CD14-positive monocyte (primary cell): ENCODE measurements at regions not wholly inside any gene's neighbourhood (a gene's known extent, or its start where the extent isn't known, plus 50 kb on each side); places are given as distances from the start of the nearest gene placed in this dataset.

Source experiments
- DNase-seq, 3 donors: peaks; one replicate each; pipeline ENCODE4 v3.0.0-alpha.2; 2011 to 2022
- H2AFZ ChIP-seq: 2 replicates; pipeline ENCODE4 v1.6.0; 2012; ENCODE audit warnings: mild to moderate bottlenecking, low read depth, low read length, inconsistent platforms; ENCODE audit not compliant: insufficient read depth, poor library complexity, severe bottlenecking
- H3K27ac ChIP-seq, 2 donors: 1 replicate in 1 of 2; 2 replicates in 1 of 2; pipeline ENCODE4 v1.5.1; 2012 to 2013; ENCODE audit warnings: low read length in 2 of 2, control low read depth in 1 of 2, inconsistent platforms in 1 of 2, low read depth in 1 of 2, mild to moderate bottlenecking in 1 of 2
- H3K27me3 ChIP-seq, 2 donors: one replicate each; pipeline versions ENCODE4 v1.6.0 to v1.6.1; 2011 to 2013; ENCODE audit warnings: low read length in 2 of 2; ENCODE audit not compliant: control insufficient read depth in 2 of 2, insufficient read depth in 2 of 2
- H3K36me3 ChIP-seq, 2 donors: replicated peaks in 1 of 2; 1 replicate in 1 of 2; 2 replicates in 1 of 2; pipeline versions ENCODE4 v1.5.1 to v1.6.1; 2012 to 2013; ENCODE audit warnings: low read length in 2 of 2, control low read depth in 1 of 2, inconsistent platforms in 1 of 2, mild to moderate bottlenecking in 1 of 2; ENCODE audit not compliant: insufficient read depth in 2 of 2, control insufficient read depth in 1 of 2
- H3K4me1 ChIP-seq, 2 donors: 1 replicate in 1 of 2; 2 replicates in 1 of 2; pipeline versions ENCODE4 v1.5.1 to v1.6.1; 2012 to 2013; ENCODE audit warnings: low read length in 2 of 2, control low read depth in 1 of 2, inconsistent platforms in 1 of 2, mild to moderate bottlenecking in 1 of 2, moderate library complexity in 1 of 2; ENCODE audit not compliant: insufficient read depth in 2 of 2, control insufficient read depth in 1 of 2
- H3K4me2 ChIP-seq: replicated peaks from 2 replicates; pipeline ENCODE3; 2012; ENCODE audit warnings: low read length, moderate library complexity, mild to moderate bottlenecking; ENCODE audit not compliant: poor library complexity, severe bottlenecking; ENCODE audit errors: extremely low read depth
- H3K4me3 ChIP-seq, 3 experiments: fragments of 200-600 bp in 1 of 3; sonication (generic) in 1 of 3; replicated peaks in 1 of 3; 1 replicate in 2 of 3; 2 replicates in 1 of 3; pipeline ENCODE4 v1.5.1; 2011 to 2013; ENCODE audit warnings: low read length in 3 of 3, mild to moderate bottlenecking in 3 of 3, control low read depth in 2 of 3, low read depth in 2 of 3, inconsistent platforms in 1 of 3, moderate library complexity in 1 of 3
- H3K79me2 ChIP-seq: 2 replicates; pipeline ENCODE4 v1.6.0; 2012; ENCODE audit warnings: mild to moderate bottlenecking, control low read depth, inconsistent platforms, low read length, moderate library complexity; ENCODE audit not compliant: insufficient read depth
- H3K9ac ChIP-seq: 2 replicates; pipeline ENCODE4 v1.6.0; 2017; ENCODE audit warnings: low read length, mild to moderate bottlenecking; ENCODE audit not compliant: insufficient read depth, poor library complexity, severe bottlenecking
- H3K9me3 ChIP-seq, 2 donors: replicated peaks in 1 of 2; 1 replicate in 1 of 2; 2 replicates in 1 of 2; pipeline versions ENCODE4 v1.5.1 to v1.6.1; 2012 to 2013; ENCODE audit warnings: low read length in 2 of 2, control low read depth in 1 of 2; ENCODE audit not compliant: control insufficient read depth in 1 of 2, insufficient read depth in 1 of 2
- H4K20me1 ChIP-seq: 2 replicates; pipeline ENCODE4 v1.6.0; 2012; ENCODE audit warnings: mild to moderate bottlenecking, low read length, control low read depth, moderate library complexity; ENCODE audit not compliant: insufficient read depth
- H3K27ac Mint-ChIP-seq, 7 donors: one replicate each; pipeline ENCODE4 v1.8.0; 2020; ENCODE audit warnings: mild to moderate bottlenecking in 7 of 7, mixed read lengths in 7 of 7, moderate library complexity in 6 of 7, inconsistent platforms in 2 of 7
- H3K27me3 Mint-ChIP-seq, 3 donors: one replicate each; pipeline ENCODE4 v1.8.0; 2021 to 2022; ENCODE audit warnings: low read depth in 3 of 3, mild to moderate bottlenecking in 3 of 3, mixed read lengths in 3 of 3, moderate library complexity in 3 of 3, inconsistent platforms in 1 of 3
- H3K36me3 Mint-ChIP-seq, 2 donors: one replicate each; pipeline ENCODE4 v1.8.0; 2020; ENCODE audit warnings: mixed read lengths in 2 of 2, inconsistent platforms in 1 of 2, mild to moderate bottlenecking in 1 of 2
- H3K4me1 Mint-ChIP-seq: one replicate; pipeline ENCODE4 v1.8.0; 2020; ENCODE audit warnings: mild to moderate bottlenecking, mixed read lengths
- H3K4me3 Mint-ChIP-seq, 2 donors: one replicate each; pipeline ENCODE4 v1.8.0; 2020; ENCODE audit warnings: mild to moderate bottlenecking in 2 of 2, mixed read lengths in 2 of 2, moderate library complexity in 1 of 2
- H3K9me3 Mint-ChIP-seq, 7 donors: one replicate each; pipeline ENCODE4 v1.8.0; 2020 to 2022; ENCODE audit warnings: mixed read lengths in 7 of 7, mild to moderate bottlenecking in 6 of 7, moderate library complexity in 6 of 7, inconsistent platforms in 2 of 7
- WGBS: methylation state at CpG from one replicate; pipeline ENCODE4 v1.1.5; 2013; ENCODE audit warnings: missing lambda C conversion rate; ENCODE audit not compliant: insufficient coverage; 5-methylcytosine and 5-hydroxymethylcytosine counted together
- intact Hi-C, 2 donors: fragments of 100-400 bp; cut with micrococcal nuclease; formaldehyde crosslinking; loops; one replicate each; pipeline versions ENCODE4 v1.15.0 to v1.15.1; 2023
- TF ChIP-seq, protein P1 (sequence below): fragments of 200-600 bp; IDR thresholded peaks from one replicate; pipeline ENCODE4 v1.8.0; 2022; ENCODE audit warnings: antibody characterized with exemption, mild to moderate bottlenecking

GRCh38 chr1:29641921-29642320 lies 405.6 kb downstream of the PTPRU start:
- intact Hi-C loops: no loop called here
- WGBS: 71% methylated on average over 1 of the region's 3 CpGs
- H3K9me3 Mint-ChIP-seq: peaks cover 0 to 4% (median 0%) of the 10 kb centered on the region in 7 donors

GRCh38 chr1:29640428-29640785 lies 404.1 kb downstream of the PTPRU start:
- intact Hi-C loops: no loop called here
- Mint-ChIP-seq H3K36me3 (no peaks in the 10 kb centered on the region), H3K27me3 (peaks cover 2 to 11% (median 4%) of the 10 kb centered on the region in 3 donors), H3K4me3 (no peak overlapping the region), H3K4me1 (no peaks in the 10 kb centered on the region), H3K27ac (no peak overlapping the region), H3K9me3 (peaks cover 0 to 4% (median 0%) of the 10 kb centered on the region in 7 donors)
- Histone ChIP-seq H2AFZ (no peak overlapping the region), H3K36me3 (no peaks in the 10 kb centered on the region), H3K79me2 (no peaks in the 10 kb centered on the region), H3K27ac (no peak overlapping the region), H3K9me3 (no peaks in the 10 kb centered on the region), H3K4me3 (no peak overlapping the region), H3K4me2 (no peak overlapping the region), H3K4me1 (no peaks in the 10 kb centered on the region), H3K27me3 (no peaks in the 10 kb centered on the region), H4K20me1 (no peaks in the 10 kb centered on the region), H3K9ac (no peak overlapping the region)
- DNase-seq: no peak
- TF ChIP-seq, protein P1, sequence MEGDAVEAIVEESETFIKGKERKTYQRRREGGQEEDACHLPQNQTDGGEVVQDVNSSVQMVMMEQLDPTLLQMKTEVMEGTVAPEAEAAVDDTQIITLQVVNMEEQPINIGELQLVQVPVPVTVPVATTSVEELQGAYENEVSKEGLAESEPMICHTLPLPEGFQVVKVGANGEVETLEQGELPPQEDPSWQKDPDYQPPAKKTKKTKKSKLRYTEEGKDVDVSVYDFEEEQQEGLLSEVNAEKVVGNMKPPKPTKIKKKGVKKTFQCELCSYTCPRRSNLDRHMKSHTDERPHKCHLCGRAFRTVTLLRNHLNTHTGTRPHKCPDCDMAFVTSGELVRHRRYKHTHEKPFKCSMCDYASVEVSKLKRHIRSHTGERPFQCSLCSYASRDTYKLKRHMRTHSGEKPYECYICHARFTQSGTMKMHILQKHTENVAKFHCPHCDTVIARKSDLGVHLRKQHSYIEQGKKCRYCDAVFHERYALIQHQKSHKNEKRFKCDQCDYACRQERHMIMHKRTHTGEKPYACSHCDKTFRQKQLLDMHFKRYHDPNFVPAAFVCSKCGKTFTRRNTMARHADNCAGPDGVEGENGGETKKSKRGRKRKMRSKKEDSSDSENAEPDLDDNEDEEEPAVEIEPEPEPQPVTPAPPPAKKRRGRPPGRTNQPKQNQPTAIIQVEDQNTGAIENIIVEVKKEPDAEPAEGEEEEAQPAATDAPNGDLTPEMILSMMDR: no peak
- WGBS: 78% methylated on average over 3 of the region's 4 CpGs

More at GRCh38 chr1:29641921-29642320, 405.6 kb downstream of the PTPRU start:
- Histone ChIP-seq H3K4me3 (no peak overlapping the region), H3K9ac (no peak overlapping the region), H4K20me1 (no peaks in the 10 kb centered on the region), H3K27ac (no peak overlapping the region), H3K79me2 (no peaks in the 10 kb centered on the region), H3K9me3 (no peaks in the 10 kb centered on the region), H3K36me3 (no peaks in the 10 kb centered on the region), H2AFZ (no peak overlapping the region), H3K4me1 (no peaks in the 10 kb centered on the region), H3K27me3 (no peaks in the 10 kb centered on the region), H3K4me2 (no peak overlapping the region)
- Mint-ChIP-seq H3K36me3 (no peaks in the 10 kb centered on the region), H3K4me1 (no peaks in the 10 kb centered on the region), H3K27ac (no peak overlapping the region), H3K4me3 (no peak overlapping the region), H3K27me3 (peaks cover 2 to 12% (median 4%) of the 10 kb centered on the region in 3 donors)
- no peak for DNase-seq
- TF ChIP-seq, protein P1: no peak
